NCI-H2227 (cell line): ENCODE measurements at regions not wholly inside any gene's neighbourhood (a gene's known extent, or its start where the extent isn't known, plus 50 kb on each side); places are given as distances from the start of the nearest gene placed in this dataset.

ENCODE experiments used
- DNase-seq: peaks from one replicate; lab custom pipeline; 2025; ENCODE audit not compliant: unreplicated experiment; lab: John Stamatoyannopoulos, UW

DNA sequence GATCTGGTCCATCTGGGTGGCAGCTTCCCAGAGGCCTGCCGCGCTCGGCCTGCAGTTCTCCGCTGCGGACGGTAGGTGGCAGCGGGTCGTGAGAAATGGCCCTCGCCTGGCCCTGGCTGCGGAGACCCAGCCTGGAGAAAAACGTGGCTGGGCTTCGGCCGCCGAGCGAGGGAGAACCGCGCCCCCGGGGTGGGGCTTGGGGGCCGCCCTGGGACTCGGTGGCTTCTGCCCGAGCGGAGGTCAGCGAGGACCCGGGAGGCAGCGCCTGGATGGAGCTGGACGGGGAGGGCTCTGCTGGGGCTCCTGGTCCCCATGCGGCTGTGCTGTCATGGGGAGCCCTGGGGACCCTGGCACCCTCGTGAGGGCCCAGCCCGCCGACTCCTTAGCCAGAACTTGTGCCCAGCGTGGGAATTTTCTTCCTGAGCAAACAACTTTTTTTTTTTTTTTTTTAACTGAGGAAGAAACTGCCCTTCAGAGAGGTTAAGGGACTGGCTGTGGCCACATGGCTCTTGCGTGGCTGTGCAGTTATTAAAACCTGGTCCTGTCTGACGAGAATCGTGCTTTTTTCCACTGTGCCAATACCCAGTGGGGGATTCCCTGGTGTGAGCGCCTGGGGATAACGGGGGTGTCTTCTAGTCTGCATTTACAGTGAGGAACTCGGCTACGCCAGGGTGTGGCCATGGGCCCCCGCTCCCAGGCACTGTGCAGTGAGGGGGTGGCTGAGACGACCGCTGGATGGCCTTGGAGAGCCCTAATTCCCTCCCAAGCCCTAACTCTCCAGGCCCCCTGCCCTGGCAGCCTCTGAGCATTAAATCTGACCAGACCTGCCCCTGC lies 535.6 kb downstream of the INSC start:
- peak; percentile 98 for DNase-seq

DNA sequence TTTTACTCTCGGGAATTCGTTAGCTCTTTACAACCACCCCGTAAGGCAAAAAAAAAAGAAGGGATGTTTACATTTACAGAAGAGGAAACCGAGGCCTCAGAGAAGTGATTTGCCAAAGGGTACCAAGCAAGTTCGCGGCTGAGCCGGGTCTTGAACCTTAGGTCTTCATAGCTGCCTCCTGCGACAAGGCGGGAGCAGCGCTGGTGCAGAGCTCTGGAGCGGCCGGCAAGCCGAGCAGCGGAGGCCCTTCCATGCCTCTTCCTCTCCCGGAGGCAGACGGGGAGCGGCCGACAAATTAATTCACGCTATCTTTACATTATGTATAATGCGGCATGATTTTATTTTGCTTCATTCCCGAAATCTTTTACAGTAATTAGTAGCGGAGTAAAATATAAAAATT lies 536.3 kb downstream of the INSC start:
- DNase-seq = no peak

DNA sequence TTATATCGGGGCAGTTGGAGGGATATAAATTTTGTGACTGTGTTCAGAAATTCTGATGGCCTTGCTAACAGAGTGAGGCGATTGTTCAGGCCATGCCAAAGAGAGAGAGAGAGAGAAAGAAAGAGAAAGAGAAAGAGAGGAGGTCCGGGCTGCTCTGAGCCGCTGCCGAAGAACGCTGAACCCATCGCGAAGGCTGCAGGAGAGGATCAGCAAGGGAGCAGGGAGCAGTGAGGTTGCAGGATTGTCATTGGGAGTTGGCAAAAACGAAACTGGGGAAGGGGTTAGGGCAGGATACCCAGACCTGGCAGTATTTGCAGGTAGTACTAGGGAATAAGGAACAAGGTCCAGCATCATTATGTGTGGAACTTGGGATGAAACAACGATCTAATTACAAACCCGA lies 537.1 kb downstream of the INSC start:
- DNase-seq = peak; percentile 5

DNA sequence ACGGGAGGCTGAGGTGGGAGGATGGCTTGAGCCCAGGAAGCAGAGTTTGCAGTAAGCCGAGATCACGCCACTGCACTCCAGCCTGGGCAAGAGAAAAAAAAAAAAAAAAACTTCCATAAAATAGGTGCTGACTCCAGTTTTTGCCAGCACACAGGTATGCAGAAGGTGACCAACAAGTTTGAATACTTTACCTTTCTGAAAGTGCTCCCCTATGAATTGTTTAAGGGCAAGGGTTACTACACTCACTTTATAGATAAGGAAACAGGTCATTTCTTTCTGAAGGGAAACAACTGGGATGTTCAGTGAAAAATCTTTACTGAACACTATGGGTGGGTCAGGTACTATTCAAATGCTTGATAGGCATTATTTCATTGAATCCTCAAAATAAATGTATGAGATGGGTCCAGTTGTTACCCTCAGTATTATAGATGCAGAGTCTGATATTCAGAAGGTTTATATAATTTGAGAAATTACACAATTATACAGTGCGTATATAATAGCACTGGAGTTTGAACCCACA lies 538.5 kb downstream of the INSC start:
- no peak for DNase-seq

DNA sequence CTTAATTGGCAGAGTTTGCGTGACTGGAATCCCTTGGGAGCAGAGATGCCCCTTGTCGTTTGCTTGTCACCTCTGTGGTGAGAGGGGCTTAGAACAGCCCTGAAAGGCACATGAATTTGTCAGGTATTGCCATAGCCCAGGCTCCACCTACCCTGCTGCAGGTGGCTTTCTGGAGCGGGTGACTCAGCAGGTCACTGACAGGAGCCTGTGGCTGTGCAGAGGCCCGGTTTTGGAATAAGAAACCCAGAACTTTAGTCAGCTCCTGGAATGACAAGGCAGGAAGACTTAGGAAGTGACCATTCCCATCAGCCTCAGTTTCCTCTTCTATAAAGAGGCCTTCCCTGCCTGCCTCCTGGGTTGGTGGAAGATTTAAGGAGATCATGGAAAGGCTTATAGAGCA lies 539.7 kb downstream of the INSC start:
- DNase-seq = no peak

DNA sequence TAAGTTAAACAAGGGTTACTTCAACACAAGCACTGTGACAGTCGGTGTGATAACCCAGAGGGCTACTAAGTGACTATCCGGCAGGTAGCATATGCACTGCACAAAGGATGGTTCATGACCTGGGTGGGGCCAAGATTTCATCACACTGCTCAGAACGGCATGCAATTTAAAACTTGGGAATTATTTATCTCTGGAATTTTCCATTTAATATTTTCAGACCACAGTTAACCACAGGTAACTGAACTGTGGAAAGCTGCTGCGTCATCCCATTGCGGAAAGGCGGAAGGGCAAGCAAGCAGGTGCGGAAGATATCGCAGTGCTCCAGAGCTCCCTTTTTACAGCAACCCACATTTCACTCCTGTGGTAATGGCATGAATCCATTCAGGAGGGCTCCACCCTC lies 540.8 kb downstream of the INSC start:
- no peak for DNase-seq

DNA sequence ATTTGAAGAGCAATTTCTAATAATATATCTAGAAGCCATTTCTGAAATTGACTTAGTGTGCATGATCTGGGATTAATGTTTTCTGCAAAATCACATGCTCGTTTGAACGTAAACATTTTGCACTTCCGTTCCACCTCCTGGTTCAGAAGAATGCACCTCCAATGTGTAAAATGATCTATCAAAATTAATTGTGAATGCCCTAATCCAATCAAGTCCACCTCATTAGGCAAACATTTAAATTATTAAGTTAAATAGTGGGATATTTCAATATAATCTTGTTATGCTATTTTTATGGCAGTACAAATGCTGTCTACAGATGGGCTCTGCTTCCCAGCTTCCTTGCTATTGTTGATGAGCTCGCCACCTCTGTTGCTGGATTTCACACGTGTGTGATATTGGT lies 542.5 kb downstream of the INSC start:
- DNase-seq = no peak

DNA sequence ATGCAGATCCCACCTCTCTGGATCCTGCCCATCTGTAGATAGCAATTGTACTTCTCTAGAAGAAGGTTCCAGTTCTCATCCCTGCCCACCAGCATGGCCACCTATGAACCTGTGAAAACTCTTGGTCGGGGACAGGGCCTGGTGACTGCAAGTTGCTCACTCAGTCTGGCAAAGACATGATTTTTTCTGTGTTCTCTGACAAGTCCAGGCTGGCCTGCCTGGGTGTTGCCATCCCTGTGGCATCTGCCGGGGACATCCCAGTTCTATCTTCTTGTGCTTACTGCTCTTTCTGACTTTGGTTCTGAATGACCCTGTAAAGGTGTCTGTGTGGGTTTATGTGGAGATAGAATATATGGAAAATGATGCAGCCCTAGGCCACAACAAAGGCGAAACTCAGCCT lies 545.8 kb downstream of the INSC start:
- no peak for DNase-seq

DNA sequence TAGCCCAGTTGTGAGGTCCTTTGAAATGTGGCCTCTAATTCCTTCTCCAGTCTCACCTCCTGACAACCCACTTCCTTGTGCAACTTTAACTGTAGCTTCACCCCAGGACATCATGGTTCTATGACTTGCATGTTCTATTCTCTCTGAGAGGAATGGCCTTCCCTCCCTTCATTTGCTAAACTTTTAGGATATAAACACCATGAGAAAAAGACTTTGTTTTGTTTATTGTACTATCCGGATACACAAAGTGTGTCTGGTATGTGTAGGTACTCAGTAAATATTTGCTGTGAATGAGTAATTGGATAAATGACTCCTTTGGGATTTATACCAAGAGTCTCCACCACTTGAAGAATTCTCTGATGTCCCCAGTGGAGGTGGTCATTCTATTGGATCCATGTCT lies 547.6 kb downstream of the INSC start:
- DNase-seq = no peak

DNA sequence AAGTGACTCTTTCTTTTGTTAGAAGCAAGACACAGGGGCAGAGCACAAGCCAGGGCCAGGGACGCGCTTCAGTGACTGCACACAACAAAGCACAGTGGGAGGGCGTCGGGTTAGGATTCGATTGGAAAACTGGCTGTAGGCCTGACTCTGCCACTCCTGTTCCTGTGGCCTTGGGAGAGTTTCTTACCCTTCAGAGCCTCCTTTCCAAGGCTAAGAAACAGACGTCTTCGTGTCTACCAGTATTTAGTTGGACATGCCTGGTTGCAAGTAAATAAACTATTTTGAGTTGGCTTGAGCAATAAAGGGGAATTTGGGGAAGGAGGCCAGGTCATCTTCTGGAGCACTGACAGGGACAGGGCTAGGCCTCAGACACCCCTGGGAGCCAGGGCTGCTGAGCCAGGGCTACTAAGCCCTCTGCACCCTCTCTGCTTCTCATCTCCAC lies 549.1 kb downstream of the INSC start:
- peak; percentile 46 for DNase-seq

DNA sequence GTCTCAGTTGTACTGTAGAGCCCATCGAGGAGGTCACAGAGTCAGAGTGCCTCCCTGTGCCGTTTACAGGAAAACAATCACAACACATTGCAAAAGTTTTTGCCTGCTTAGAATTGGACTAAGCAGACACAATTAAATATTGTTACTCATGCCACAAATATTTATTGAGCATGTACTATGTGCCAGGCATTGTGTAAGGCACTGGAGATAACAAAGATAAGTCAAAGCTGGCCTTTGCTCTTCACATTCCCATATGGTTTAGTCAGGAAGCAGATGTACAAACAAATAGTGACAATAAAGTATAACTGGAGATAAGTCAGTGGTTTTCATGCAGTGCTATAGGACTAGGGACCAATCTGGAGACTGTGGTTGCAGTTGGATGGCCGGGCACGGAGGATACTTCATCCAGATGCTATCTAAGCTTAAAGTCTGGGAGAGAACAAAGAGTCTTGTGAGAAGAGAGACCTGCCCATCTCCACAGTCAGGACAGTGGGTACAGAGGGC lies 550.7 kb downstream of the INSC start:
- DNase-seq = no peak

DNA sequence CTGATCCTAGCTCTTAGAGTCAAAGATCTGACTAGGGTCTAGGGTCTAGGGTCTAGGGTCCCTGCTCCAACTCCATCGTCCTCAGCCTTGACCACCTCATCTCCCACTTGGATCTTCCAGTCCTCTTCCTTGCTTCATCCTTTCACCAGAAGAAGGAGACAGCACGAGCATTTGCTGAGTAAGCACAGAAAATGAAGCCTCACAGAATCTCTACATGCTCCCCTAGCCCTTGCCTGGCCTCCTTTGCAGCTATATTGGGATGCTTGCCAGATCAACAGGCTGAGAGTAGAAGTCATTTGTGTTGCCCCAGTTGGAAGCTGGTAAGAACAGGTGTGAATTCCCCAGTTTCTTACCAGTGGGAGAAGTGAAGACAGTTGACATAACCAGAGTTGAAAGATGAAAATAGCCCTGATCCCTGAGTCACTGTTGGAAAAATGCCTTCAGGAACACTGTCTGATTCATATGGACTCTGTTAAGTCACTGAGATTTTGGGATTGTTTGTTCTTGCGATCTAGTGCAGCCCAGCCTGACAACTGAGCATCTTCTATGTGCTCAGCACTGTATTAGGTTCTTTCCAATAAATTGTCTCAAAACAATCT lies 552.5 kb downstream of the INSC start:
- no peak for DNase-seq

DNA sequence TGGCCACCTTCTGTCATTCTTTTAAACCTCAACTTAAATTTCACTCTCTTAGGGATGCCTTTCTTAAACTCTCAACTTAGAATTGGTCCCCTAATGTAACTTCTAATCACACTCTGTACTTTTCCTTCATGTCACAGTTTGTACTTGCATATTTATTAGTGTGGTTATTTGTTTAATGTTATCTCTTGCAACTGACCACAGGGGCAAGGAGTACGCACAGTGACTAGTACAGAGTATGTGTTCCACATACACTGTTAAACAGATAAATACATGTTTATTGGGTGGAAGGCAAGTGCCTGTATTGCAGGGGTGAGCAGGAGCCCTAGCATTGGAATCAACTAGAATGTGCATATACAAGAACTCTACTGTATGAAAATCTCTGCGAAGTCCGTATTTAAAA lies 554.0 kb downstream of the INSC start:
- DNase-seq = no peak

DNA sequence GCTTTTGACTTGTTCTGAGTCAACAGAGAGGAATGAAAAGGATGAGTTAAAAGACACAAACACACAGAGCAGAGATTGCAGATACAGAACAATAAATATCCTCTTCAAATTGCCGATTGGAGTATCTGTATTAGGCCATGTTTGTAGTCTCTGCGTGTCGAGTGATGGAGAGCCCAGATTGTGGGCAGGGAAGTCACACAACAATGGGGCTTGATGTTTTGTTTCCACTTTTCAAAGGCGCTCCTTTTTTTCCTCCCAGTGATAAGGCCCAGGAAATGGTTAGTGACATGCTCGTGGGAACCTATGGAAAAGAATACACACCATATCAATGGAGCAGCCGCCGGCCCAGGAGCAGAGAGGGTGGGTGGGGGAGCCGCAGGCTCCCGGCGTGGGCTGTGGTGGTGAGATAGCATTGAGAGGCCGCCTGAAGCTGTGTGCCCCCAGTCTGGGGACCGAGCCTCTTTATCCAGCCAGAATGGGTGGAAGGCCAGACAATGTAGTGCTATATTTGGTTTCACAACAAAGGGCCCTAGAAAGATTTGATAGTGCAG lies 555.9 kb downstream of the INSC start:
- no peak for DNase-seq

DNA sequence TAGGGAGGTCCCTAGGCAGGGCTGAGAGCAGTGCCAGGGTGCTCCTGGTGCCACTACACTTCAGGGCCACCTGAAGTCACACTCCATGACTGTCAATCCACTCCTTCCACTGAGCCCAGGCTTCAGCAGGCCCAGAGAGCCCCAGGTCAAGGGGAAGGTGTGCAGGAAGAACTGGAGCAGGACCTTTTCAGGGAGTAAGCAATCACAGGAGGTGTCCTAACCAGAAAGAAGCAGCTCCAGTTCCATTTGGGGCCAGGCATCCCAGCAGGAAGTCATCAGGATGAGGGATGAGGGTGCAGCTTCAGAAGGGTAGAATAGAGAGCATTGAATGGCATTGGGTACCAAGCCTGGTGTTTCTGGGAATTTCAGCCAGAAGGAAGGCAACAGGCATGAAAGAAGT lies 556.5 kb downstream of the INSC start:
- no peak for DNase-seq

DNA sequence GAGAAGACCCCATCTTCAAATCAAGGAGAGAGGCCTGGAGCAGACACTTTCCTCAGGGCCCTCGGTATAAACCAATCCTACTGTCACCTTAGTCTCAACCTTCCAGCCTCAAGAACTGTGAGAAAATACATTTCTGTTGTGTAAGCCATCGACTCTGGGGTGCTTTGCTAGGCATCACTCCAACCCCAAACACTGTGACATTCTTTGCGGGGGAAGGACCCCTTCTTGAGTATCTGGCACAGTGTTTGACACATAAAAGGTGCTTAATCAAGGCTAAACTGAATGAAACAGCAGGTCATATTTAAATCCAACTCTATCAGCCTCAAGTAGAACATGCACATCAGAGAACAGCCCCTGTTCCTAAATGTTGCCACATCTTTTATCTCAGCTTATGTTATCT lies 558.1 kb downstream of the INSC start:
- DNase-seq = no peak

DNA sequence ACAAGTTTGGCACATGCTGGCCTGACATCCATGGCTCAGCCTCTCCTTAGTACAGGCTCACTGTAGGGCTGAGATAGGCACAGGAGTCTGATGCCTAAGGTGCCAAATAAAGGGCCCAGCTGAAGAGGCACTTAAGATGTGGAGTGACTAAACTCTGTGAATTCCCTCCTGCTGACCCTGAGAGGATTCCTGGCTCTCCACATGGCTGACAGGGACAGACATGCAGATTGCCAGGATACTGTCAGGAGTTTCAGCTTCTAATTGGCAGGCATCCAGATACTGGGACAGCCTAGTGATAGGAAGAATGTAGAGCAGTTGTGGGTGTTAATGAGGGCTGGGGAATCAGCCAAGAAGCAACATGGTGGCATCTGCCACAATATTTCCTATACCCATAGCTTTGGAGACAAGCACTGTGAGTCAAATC lies 558.7 kb downstream of the INSC start:
- DNase-seq = no peak

DNA sequence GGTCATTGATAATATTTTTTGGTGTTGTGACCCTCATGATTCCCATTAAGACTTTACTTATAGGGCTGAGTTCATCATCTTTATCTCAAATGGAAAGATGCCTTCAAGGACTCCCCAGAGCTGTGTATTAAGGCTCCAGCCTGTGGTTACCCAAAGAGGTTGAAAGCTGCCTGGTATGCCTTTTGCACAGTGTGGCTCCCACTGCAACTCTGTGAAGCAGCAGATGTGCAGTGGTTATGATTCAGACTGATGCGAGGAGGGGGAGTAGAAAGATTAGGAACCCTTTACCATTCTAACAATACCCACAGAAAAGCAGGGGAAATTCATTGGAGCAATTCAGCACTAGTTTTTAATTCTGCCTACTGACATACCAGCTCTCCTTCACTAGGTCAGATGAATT lies 560.0 kb downstream of the INSC start:
- no peak for DNase-seq

DNA sequence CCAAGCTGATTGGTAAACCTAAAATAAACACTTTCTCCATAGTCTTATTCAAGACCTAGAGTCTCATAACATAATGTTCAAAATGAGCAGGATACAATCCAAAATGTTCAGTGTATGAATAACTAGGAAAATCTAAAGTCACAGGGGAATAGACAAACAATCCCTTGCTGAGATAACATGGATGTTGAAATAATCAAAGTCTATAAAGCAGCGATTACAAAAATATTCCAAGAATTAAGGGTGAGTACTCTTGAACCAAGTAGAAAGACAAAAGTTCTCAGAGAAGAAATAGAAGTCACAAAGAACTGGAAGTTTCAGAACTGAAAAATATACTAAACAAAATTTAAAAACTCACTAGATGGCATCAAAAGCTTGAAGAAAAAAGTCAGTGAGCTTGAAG lies 561.0 kb downstream of the INSC start:
- DNase-seq = no peak

DNA sequence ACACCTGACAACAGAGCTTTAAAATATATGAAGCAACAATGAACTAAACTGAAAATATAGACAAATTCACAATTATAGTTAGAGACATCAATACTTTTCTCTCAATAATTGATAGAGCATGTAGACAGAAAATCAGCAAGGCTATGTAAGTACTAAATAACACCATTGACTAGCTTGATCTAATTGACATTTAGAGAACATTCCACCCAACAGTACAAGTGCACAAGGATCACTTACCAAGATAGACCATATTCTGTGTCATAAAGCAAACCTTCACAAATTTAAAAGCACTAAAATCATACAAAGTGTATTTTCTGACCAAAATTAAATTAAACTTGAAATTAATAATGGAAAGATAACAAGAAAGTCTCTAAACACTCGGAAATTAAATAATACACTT lies 562.5 kb downstream of the INSC start:
- DNase-seq = no peak

DNA sequence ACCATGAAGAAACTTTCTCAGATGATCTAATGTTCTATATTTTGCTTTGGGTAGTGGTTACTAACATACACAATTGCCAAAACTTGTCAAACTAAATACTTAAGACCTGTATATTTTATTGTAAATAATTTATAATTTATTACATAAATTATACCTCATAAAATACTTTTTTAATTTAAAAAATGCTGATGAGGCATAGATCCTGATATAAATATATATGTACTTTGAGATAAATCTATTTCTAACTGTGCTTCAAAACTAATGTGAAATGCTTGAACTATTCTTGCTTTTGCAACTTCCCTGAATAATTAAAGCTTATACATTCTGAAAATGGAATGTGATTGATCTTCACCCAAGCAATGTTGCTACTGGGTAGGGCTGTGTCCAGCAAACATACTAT lies 568.8 kb downstream of the INSC start:
- no peak for DNase-seq

DNA sequence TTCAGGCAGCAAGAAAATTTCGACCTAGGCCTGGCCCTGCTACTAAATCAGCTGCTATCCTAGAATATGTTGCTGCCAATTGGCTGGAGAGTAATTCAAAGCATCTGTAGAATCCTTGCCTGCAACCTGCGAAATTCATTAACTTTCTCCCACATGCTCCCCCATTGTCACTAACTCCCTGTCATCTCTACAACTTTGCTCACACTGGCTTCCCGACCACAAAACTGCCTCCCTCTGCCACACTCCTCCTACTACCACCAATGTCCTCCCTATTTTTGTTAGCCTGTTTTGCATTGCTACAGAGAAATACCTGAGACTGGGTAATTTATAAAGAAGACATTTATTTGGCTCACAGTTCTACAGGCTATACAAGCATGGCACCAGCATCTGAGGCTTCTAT lies 570.6 kb downstream of the INSC start:
- no peak for DNase-seq
